ENCODE measurements at regions not wholly inside any gene's neighbourhood (a gene's known extent, or its start where the extent isn't known, plus 50 kb on each side); places are given as distances from the start of the nearest gene placed in this dataset.

GRCh38 chr11:128301756-128302155 lies 285.6 kb downstream of the ETS1 start:
- DNase-seq (ENCODE audit: low spot score), result no peak

DNA sequence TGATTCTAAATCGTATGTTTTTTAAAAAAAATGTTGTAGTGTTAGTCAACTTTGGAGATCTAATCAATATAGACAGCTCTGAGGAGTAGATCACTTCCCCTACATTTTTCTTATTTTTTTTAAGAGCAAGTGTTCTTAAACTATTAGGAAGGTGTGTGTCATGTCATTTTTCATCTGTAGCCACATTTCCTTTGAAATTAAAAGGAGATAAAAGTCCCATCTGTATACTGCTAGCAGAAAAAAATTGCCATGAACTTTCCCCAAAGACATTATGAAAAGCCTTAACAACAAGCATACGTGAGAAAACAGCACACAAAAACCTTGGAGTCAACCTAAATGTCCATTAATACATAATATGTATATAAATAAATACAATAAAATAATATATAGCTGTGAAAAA lies 286.6 kb downstream of the ETS1 start:
- DNase-seq (ENCODE audit: low spot score), result peak; percentile 61

DNA sequence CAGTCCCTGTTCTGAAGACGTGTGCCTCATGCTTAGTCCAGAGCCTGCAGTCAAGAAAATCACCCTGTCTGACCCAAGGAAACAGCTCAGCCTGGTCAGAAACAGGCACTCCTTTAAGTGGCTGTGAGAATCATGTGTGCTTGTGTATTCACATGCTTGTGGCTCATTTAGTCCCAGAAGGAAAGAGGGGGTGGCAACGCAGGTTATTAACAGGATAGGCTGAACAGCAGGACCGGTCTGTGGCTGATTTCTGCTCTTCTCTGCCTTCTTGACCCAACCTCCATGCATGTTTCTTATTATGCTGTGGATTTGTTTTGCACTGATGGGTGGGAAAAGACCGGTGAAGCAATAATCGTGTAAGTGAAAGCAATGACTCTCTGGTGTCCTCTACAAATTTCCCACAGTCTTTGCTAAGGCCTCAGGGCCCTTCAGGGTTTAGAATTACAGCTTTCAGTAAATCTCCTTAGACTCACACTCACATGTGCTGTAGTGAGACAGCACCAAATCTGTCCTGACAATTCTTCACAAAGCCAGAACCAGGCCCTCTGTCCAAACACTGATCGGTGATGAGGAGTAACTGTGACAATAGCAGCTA lies 288.1 kb downstream of the ETS1 start:
- no peak for DNase-seq (ENCODE audit: low spot score)

DNA sequence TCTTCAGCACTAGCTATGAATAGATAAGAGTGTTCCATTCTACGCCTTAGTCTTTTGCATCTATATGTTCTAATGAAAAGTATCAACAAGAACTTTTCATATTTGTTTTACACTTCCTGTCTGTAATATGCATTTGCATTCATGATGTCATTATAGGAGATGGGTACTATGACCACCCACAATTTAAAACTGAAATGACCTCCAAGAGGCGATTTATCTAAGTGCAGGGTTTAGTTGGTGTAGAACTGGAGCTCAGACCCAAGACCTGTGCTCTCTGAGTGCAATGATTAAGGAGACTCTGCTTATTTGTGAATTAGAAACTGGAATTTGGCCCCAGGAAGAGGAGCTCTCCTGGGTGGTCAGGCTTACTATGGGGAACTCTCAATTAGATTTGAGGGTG lies 289.1 kb downstream of the ETS1 start:
- no peak for DNase-seq (ENCODE audit: low spot score)

GRCh38 chr11:128297805-128298204 lies 289.6 kb downstream of the ETS1 start:
- no peak for DNase-seq (ENCODE audit: low spot score)

DNA sequence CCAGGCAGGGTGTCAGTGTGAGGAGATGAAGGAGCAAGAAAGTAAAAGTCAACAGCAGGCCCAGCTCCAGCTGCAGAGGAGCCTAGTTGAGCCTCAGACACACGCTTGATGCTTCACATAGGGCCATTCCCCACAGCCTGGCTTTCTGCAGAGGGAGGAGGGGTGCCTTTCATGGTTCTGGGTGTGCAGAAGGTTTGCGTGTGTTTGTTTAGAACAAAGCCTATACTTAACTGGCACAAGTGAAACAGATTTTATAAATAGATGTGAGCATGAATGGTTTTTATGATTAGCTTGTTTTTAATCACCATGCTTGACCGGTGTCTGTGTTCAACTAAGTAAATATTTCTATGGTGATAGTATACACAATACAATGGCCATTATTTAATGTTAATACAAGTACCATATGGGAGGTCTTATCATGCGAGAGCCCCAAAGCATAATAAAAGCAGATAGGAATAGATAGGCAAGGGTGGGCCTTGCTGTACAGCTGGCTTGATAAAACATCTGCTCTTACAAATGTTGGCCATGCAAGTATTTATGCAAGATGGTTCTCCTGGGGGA lies 290.2 kb downstream of the ETS1 start:
- DNase-seq (ENCODE audit: low spot score), result no peak

- no peak for DNase-seq (ENCODE audit: low spot score)
Observed at GRCh38 chr11:128294671-128295050, 292.7 kb downstream of the ETS1 start.

- no peak for DNase-seq (ENCODE audit: low spot score)
Observed at GRCh38 chr11:128294001-128294670, 293.2 kb downstream of the ETS1 start.

DNA sequence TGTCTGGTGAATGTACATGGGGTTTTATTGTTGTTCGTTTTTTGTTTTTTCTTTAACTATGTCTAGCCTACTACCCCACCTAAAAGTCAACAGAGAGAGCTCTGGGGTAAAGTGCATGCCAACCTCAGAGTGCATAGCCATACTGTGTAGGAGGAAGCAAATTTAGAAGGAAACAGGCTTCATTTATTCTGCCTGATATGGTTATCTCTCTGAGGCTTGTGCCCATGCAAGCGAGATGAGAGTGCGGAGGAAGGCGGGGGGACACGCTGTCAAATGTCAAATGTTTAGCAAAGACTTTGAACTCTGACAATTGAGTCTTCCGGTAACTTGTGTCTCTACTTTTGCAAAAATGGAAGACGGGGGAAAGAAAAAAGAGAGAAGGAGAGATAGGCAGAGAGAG lies 295.5 kb downstream of the ETS1 start:
- DNase-seq (ENCODE audit: low spot score), result peak; percentile 74

- no peak for DNase-seq (ENCODE audit: low spot score)
Observed at GRCh38 chr11:128291007-128291406, 296.4 kb downstream of the ETS1 start.

DNA sequence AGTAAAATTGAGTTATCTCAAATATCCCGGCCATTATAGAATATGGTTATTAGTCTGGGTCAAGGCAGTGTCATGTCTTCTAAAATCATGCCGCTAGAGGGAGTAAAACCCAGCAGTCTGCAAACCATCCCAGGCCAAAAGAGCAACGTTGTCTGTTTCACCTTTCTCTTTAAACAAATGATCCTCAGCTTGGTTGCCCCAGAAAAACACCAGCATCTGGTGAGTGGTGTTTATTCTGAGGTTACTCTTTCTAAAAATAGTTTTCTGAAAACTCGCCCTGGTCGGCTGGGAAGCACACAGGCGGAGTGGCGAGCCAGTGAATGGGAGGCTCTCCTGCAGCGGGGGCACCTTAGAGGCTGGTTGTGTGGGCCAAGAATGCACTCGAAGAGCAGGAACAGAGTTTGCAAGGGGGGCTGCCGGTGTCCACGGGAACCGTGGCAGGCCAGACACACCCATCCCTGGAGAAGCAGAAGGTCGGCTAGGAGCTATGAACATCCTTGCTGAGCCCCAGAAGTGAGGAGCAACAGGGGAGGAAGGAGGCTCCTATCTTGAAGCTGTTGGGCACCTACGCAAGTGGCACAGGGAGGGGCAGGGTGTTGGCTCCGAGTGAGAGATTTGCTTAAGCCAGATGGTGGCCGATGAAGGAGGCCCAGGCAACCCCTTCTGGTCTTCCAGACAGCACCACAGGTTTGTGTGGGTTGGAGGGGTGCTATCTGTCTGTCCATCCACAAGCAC lies 297.1 kb downstream of the ETS1 start:
- peak; percentile 94 for DNase-seq (ENCODE audit: low spot score)

- peak; percentile 65 for DNase-seq (ENCODE audit: low spot score)
Observed at GRCh38 chr11:128289048-128289447, 298.3 kb downstream of the ETS1 start.

- no peak for DNase-seq (ENCODE audit: low spot score)
Observed at GRCh38 chr11:128288368-128288767, 299.0 kb downstream of the ETS1 start.

- peak; percentile 48 for DNase-seq (ENCODE audit: low spot score)
Observed at GRCh38 chr11:128285321-128285720, 302.0 kb downstream of the ETS1 start.

DNA sequence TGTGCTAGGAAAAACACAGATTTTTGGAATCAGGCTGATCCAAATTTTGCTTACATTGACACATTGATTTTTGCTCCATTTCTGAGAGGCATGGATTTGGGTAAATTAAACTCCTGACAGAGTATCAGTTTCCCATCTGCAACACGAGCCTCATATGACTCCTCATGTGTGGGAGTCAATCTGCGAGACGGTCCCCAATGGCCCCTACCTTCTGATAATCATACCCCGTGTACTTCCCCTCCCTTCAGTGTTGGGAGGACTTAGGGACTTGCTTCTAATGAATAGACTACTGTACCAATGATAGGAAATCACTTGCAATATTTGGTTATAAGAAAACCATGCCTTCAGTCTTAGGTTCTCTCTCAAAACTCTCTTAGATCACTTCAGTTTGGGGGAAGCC lies 302.7 kb downstream of the ETS1 start:
- no peak for DNase-seq (ENCODE audit: low spot score)

GRCh38 chr11:128283451-128283850 lies 303.9 kb downstream of the ETS1 start:
- DNase-seq (ENCODE audit: low spot score), result no peak

DNA sequence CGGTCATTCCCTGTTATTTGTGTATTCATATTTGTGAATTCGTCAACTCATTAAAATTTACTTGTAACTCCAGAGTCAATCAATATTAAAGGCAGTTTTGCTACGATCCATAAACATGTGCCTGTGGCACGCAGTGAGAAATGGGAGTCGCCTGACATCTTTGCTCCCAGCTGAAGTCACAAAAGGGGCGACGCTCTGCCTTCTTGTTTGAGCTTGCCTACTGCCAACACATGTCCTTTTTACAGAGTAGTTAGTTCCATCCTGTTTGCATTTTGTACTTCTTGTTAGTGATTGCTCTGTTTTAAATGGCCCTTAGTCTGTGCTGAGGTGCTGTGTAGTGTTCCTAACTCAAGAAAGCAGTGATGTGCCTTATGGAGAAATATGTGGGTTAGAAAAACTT lies 305.3 kb downstream of the ETS1 start:
- no peak for DNase-seq (ENCODE audit: low spot score)

GRCh38 chr11:128279866-128280265 lies 307.5 kb downstream of the ETS1 start:
- DNase-seq (ENCODE audit: low spot score), result no peak

- DNase-seq (ENCODE audit: low spot score), result no peak
Observed at GRCh38 chr11:128273736-128274135, 313.6 kb downstream of the ETS1 start.

GRCh38 chr11:128271401-128271800 lies 316.0 kb downstream of the ETS1 start:
- DNase-seq (ENCODE audit: low spot score), result peak; percentile 52

DNA sequence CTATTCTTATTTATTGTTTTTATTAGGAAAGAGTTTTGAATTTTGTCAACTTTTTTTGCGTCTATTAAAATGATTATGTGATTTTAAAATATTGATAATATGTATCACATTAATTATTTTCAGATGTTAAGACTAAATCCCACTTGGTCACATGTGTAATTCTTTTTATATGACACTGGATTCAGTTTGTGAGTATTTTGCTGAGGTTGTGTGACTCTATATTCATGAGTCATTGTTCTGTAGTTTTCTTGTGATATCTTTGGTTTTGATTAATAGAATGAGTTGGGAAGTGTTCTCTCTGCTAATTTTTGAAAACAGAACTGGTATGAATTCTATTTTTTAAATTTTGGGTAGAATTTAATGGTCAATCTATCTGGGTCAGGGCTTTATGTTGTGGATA lies 317.9 kb downstream of the ETS1 start:
- DNase-seq (ENCODE audit: low spot score), result no peak

GRCh38 chr11:128266893-128267292 lies 320.5 kb downstream of the ETS1 start:
- no peak for DNase-seq (ENCODE audit: low spot score)
